ENCODE measurements at regions not wholly inside any gene's neighbourhood (a gene's known extent, or its start where the extent isn't known, plus 50 kb on each side); places are given as distances from the start of the nearest gene placed in this dataset.

DNA sequence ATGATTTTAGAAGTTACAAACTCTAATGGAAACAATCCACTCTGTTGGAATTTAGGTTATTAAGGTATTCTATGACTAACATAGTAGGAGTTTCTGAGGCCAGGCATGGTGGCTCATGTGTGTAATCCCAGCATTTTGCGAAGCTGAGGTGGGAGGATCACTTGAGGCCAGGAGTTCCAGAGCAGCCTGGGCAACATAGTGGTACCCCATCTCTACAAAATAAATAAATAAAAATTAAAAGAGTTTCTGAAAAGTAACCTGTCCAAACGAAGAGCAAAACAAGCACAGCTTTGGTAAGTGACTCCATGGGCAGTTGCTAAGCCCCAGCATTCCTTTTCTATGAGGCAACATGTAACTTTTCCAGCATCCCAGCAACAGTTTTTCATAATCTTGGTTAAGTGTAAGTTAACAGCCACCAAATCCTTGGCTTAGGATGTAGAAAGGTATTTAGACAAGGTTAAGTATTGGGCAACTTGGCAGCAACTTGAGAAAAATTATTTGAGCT, 86.3 kb downstream of the SOX4 start:
- DNase-seq (ENCODE audit: low read depth, low spot score) = no peak
- intact Hi-C loops (cut with micrococcal nuclease; ENCODE audit: unreplicated experiment) (no loop called here), in situ Hi-C loops (cut with HindIII; ENCODE audit: low pct_unique_long_range_greater_than_20kb, low sequenced_read_pairs) (no loop called here)
- no peaks in the 10 kb centered on the region for H3K27me3 ChIP-seq (ENCODE audit: control insufficient read depth, insufficient read depth, low read length)
- no peaks in the 10 kb centered on the region for H3K9me3 ChIP-seq (ENCODE audit: control insufficient read depth, insufficient read depth, low read depth, low read length)
- BruUV-seq (replicated peaks) = no TSS peak
- ChIA-PET CTCF (no interaction called here), POLR2A (no interaction called here)
- H3K27ac ChIP-seq (ENCODE audit: low read length) = no peak overlapping the region
- TF ChIP-seq, protein P1, sequence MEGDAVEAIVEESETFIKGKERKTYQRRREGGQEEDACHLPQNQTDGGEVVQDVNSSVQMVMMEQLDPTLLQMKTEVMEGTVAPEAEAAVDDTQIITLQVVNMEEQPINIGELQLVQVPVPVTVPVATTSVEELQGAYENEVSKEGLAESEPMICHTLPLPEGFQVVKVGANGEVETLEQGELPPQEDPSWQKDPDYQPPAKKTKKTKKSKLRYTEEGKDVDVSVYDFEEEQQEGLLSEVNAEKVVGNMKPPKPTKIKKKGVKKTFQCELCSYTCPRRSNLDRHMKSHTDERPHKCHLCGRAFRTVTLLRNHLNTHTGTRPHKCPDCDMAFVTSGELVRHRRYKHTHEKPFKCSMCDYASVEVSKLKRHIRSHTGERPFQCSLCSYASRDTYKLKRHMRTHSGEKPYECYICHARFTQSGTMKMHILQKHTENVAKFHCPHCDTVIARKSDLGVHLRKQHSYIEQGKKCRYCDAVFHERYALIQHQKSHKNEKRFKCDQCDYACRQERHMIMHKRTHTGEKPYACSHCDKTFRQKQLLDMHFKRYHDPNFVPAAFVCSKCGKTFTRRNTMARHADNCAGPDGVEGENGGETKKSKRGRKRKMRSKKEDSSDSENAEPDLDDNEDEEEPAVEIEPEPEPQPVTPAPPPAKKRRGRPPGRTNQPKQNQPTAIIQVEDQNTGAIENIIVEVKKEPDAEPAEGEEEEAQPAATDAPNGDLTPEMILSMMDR (IDR thresholded peaks at IDR 0.05) = no peak
- TF ChIP-seq, protein P2, sequence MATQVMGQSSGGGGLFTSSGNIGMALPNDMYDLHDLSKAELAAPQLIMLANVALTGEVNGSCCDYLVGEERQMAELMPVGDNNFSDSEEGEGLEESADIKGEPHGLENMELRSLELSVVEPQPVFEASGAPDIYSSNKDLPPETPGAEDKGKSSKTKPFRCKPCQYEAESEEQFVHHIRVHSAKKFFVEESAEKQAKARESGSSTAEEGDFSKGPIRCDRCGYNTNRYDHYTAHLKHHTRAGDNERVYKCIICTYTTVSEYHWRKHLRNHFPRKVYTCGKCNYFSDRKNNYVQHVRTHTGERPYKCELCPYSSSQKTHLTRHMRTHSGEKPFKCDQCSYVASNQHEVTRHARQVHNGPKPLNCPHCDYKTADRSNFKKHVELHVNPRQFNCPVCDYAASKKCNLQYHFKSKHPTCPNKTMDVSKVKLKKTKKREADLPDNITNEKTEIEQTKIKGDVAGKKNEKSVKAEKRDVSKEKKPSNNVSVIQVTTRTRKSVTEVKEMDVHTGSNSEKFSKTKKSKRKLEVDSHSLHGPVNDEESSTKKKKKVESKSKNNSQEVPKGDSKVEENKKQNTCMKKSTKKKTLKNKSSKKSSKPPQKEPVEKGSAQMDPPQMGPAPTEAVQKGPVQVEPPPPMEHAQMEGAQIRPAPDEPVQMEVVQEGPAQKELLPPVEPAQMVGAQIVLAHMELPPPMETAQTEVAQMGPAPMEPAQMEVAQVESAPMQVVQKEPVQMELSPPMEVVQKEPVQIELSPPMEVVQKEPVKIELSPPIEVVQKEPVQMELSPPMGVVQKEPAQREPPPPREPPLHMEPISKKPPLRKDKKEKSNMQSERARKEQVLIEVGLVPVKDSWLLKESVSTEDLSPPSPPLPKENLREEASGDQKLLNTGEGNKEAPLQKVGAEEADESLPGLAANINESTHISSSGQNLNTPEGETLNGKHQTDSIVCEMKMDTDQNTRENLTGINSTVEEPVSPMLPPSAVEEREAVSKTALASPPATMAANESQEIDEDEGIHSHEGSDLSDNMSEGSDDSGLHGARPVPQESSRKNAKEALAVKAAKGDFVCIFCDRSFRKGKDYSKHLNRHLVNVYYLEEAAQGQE (IDR thresholded peaks at IDR 0.05; ENCODE audit: insufficient read depth in 1 of 2, low read depth in 2 of 2, low read length in 1 of 2) = no peak
- TF ChIP-seq TCF7L2 (IDR thresholded peaks at IDR 0.05; ENCODE audit: low read depth, low read length) (no peak), POLR2AphosphoS5 (IDR thresholded peaks at IDR 0.05; ENCODE audit: low read depth, low read length) (no peak), SIN3A (IDR thresholded peaks at IDR 0.05; ENCODE audit: borderline replicate concordance, insufficient read depth, low read depth, low read length) (no peak)
- no peaks in the 10 kb centered on the region for H3K36me3 ChIP-seq (ENCODE audit: control insufficient read depth, insufficient read depth, low read length)
- ATAC-seq = no peak
- H3K4me1 ChIP-seq (ENCODE audit: control insufficient read depth, insufficient read depth, low read length) = no peaks in the 10 kb centered on the region
- H3K4me3 ChIP-seq (ENCODE audit: low read depth in 2 of 2, low read length in 2 of 2) = no peak overlapping the region

GRCh38 chr6:21680611-21681010, 87.1 kb downstream of the SOX4 start:
- H3K27ac ChIP-seq (ENCODE audit: low read length) = no peak overlapping the region
- ATAC-seq = no peak

More at GRCh38 chr6:21680611-21681010, 87.1 kb downstream of the SOX4 start:
- in situ Hi-C loops (cut with HindIII; ENCODE audit: low pct_unique_long_range_greater_than_20kb, low sequenced_read_pairs) (no loop called here), intact Hi-C loops (cut with micrococcal nuclease; ENCODE audit: unreplicated experiment) (no loop called here)
- BruUV-seq (replicated peaks) = no TSS peak
- Histone ChIP-seq H3K4me3 (ENCODE audit: low read depth in 2 of 2, low read length in 2 of 2) (no peak overlapping the region), H3K9me3 (ENCODE audit: control insufficient read depth, insufficient read depth, low read depth, low read length) (no peaks in the 10 kb centered on the region), H3K4me1 (ENCODE audit: control insufficient read depth, insufficient read depth, low read length) (no peaks in the 10 kb centered on the region), H3K27me3 (ENCODE audit: control insufficient read depth, insufficient read depth, low read length) (no peaks in the 10 kb centered on the region), H3K36me3 (ENCODE audit: control insufficient read depth, insufficient read depth, low read length) (no peaks in the 10 kb centered on the region)
- POLR2A ChIA-PET = interaction anchor here (0.6 kb wide), 1 partner anchor 26 kb away, joined by 3 read pairs; no protein-coding TSS in a partner anchor
- DNase-seq (ENCODE audit: low read depth, low spot score) = no peak
- TF ChIP-seq, protein P2 (IDR thresholded peaks at IDR 0.05; ENCODE audit: insufficient read depth in 1 of 2, low read depth in 2 of 2, low read length in 1 of 2) = no peak
- TF ChIP-seq TCF7L2 (IDR thresholded peaks at IDR 0.05; ENCODE audit: low read depth, low read length) (no peak), SIN3A (IDR thresholded peaks at IDR 0.05; ENCODE audit: borderline replicate concordance, insufficient read depth, low read depth, low read length) (no peak), POLR2AphosphoS5 (IDR thresholded peaks at IDR 0.05; ENCODE audit: low read depth, low read length) (no peak)
- TF ChIP-seq, protein P1 (IDR thresholded peaks at IDR 0.05) = no peak
- CTCF ChIA-PET = no interaction called here
